Stimulated activated CD4-positive, alpha-beta T cell treated with anti-CD3 and anti-CD28 coated beads, TNF-alpha, amount 100 ng/mL, for 1 hour (primary cell): ENCODE measurements at regions not wholly inside any gene's neighbourhood (a gene's known extent, or its start where the extent isn't known, plus 50 kb on each side); places are given as distances from the start of the nearest gene placed in this dataset.

Source experiments
- DNase-seq, 3 donors: peaks; one replicate each; pipeline ENCODE4 v3.0.0-alpha.2; 2020; ENCODE audit warnings: low read depth in 3 of 3, low spot score in 1 of 3

DNA sequence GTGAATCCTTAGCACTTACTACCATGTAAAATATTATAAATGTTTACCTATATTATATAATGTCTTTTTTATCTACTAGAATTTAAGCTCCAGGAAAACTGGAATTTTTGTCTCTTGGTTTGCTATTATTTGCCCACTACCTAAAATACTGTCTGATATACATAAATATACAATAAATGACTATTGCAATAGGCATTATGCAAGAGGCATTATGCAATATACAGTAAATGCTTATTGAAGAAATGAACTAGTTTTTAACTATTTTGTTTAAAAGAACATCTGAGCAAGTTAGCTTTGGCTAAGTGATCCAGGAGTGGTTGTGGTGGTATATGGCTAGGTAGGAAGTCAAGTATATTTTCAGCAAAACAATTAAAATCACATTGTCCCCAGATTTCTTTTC lies 640.2 kb upstream of the PKN2 start:
- no peak for DNase-seq

GRCh38 chr1:88052167-88052566 lies 631.9 kb upstream of the PKN2 start:
- DNase-seq = no peak

GRCh38 chr1:88053065-88053464 lies 631.0 kb upstream of the PKN2 start:
- no peak for DNase-seq

DNA sequence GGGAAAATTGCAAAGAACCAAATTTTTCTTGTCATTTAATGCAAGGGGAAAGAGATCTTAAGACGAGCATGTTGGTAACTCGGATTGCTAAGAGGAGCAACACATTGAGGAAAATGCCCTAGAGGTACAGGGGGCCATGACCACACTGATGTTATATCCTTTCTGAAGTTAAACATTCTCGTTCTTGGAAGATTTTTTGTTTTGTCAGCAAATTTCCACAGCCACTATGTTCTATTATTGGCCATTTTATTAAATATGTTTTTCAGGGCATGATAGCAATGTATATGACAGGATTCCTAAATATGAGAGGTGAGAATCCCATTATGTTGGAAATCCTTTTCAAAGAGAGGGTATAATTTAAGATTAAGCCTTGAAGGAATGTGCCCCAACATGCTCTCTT lies 627.2 kb upstream of the PKN2 start:
- DNase-seq = no peak

DNA sequence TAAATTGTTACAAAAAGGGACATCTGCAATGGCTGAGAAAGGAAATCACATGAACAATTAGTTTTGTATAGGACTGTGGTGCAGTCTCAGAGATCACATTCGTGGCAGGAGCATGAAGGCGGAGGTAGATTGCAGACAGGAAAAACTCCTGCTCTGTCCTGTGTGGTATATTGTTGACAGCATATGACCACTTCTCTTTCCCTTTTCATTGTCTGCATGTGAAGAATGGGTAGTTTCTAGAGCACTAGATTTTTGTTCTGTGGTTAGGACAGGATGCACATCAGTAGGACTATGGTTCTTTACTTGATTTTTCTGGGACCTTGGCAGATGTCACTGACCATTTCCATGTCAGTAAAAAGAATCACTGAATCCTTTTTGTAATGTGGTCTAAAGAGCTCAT lies 625.9 kb upstream of the PKN2 start:
- no peak for DNase-seq

DNA sequence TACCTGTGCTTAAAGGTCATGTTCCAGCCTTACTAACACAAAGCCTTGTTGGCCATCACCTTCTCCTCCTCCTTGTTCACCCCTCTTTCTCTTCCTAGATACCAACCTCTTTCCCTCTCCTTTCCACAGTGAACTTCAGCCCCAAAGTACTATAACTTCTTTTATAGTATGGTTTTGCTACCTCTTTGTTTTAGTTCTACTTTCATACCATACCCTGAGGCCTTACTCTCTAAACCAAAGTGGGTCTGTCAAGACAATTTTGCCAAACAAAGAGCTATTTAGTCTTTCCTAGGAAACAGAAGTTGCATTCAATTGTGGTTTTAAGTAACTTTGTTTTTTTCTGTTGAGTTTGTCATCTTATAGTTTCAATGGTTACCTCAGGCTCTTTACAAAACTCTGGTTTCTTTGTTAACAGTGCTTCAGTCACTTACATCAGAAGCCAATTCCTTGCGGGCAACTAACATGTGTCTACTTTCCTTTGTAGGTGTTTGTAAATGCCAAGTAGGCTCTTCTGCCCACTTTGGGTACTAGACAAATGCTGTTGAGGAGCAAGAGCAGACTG lies 623.9 kb upstream of the PKN2 start:
- DNase-seq = no peak

GRCh38 chr1:88060750-88061491 lies 623.2 kb upstream of the PKN2 start:
- no peak for DNase-seq

GRCh38 chr1:88061492-88062177 lies 622.4 kb upstream of the PKN2 start:
- no peak for DNase-seq

DNA sequence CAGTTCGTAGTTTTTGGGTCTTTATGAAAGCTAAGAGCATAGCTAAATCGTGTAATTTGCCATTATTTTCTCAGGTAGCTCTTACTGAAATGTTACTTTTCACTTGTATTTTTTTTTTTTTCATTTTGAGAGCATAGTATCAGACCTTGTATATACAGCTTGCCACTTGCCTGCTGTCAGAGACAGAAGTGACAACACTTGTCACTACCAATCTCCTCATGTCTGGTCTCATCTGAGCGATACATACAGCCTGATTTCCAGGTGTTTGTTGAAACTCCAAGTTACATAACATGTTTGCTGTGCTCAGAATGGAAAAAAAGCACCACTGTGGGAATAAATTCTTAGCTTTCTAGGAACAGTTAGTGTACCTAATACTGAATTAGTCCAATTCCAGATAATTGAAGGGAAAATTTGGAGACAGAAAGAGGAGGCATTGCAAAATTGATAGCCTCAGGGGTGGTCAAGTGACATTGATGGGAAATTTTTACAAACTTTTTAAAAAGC lies 621.4 kb upstream of the PKN2 start:
- no peak for DNase-seq

GRCh38 chr1:88063605-88064004 lies 620.5 kb upstream of the PKN2 start:
- no peak for DNase-seq

DNA sequence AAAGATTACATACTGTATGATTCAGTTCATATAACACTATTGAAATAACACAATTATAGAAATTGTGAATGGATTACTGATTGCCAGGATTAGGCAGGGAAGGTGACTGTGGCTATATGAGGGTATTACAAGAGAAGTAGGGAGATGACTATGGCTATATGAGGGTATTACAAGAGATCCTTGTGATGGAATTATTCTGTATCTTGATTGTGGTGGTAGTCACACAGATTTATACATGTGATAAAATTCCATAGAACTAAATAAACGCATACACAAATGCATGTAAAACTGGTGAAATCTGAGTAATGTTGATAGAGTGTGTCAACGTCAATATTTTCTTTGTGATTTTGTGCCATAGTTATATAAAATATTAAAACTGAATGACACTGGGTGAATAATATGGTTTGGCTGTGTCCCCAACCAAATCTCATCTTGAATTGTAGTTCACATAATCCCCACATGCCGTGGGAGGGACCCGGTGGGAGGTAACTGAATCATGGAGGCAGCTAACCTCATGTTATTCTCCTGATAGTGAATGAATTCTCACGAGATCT lies 615.6 kb upstream of the PKN2 start:
- no peak for DNase-seq

- no peak for DNase-seq
Measured at GRCh38 chr1:88070956-88071355, 613.1 kb upstream of the PKN2 start.

GRCh38 chr1:88074661-88075060 lies 609.4 kb upstream of the PKN2 start:
- DNase-seq = no peak

DNA sequence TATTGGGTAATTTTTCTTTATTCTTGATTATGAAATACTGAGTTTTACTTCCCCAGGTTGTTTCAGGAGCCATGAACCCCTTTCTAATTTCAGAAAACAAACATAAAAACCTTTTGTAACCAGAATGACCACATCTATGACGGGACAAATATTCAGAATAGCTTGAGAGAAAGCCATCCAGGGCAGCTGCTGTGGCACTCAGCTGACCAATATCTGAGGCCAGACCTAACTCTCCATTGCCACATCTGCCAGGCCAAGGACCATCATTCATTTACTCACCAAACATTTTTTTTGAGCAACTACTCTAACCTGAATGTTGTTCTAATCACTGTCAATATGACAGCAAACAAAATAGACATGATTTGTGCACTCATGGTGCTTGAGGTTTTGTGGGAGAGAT lies 608.3 kb upstream of the PKN2 start:
- no peak for DNase-seq

- no peak for DNase-seq
Measured at GRCh38 chr1:88079036-88079435, 605.0 kb upstream of the PKN2 start.

DNA sequence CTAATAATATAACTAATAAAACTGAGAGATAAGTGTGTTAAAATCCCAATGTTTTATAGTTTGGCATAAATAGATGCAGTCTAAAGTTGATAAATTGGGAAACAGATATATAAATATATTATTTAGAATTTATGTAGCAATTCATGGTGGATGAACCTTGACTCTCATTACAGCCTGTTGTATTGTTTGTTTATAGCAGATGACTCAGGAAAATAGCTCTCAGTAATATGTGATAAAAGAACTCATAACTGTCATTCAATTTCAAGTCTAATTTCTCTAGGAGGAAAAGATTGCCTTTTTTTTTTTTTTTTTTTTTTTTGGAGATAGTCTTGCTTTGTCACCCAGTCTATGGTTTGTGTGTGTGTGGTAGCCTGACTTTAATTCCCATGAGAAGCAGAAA lies 603.2 kb upstream of the PKN2 start:
- DNase-seq = no peak

- no peak for DNase-seq
Measured at GRCh38 chr1:88088481-88088880, 595.6 kb upstream of the PKN2 start.

DNA sequence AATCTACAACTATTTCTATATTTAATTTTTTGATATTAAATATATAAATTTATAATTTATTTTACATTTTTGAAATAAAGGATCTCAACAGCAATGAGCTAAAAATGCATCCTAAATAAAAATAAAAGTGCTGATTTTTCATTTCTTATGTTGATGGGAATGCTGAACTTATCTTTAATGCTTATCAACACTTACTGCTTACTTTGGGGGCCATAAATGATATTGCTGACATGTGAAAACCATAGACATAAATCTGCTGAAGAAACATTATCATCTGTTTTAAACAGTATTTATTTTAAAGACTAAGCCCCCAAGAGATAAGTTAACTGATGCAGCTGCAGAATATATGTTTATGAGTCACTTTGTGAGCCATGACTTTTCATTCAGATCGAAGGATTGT lies 594.1 kb upstream of the PKN2 start:
- no peak for DNase-seq

DNA sequence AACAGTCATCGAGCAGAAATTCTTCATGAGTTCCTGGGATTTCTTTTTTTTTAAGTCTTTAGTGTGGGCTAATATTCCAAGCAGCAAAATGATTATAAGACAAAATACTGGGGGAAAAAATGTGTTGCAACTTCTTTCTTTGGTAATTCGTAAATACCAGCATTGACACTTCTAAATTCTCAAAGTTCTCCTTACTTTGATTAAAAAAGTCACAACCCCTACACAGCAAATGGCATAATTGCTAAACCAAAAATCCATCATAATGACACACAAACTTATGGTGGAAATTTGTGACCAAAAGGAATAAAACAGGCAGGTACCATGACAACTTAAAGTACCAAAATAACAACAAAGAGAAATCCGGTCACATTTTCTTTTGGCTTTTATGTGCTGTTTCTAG lies 585.2 kb upstream of the PKN2 start:
- no peak for DNase-seq

GRCh38 chr1:88101041-88101440 lies 583.0 kb upstream of the PKN2 start:
- DNase-seq = no peak

- DNase-seq = no peak
Measured at GRCh38 chr1:88104236-88104635, 579.8 kb upstream of the PKN2 start.

DNA sequence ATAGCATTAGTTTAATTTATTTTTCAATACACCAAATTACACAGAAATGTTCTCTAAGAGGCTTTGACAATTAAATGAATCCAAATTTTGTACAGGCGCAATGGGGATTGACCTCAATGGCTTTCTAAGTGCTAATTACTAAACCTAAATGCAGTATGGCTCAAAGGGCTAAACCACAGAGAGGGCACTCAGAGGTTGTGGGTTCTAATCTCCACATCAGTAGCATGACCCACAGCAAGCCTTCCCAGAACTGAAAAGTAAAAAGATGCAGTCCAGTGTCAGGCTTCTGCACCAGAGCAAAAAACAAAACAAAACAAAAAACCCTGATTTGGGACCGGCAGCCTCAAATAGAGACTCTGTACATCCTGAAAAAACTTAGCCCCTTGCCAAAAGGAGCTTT lies 579.2 kb upstream of the PKN2 start:
- DNase-seq = no peak
